Keratinocyte (primary cell): ENCODE measurements at regions not wholly inside any gene's neighbourhood (a gene's known extent, or its start where the extent isn't known, plus 50 kb on each side); places are given as distances from the start of the nearest gene placed in this dataset.

Experiments used
- CTCF ChIP-seq, 3 experiments: IDR thresholded peaks in 1 of 3; conservative IDR thresholded peaks in 1 of 3; optimal IDR thresholded peaks in 1 of 3; 2 replicates in 2 of 3; 3 replicates in 1 of 3; pipeline versions ENCODE3 to v1.5.1; 2011; ENCODE audit warnings: low read length in 3 of 3, mild to moderate bottlenecking in 3 of 3, moderate library complexity in 2 of 3, control low read depth in 1 of 3, inconsistent platforms in 1 of 3; ENCODE audit not compliant: insufficient read depth in 2 of 3; ENCODE audit errors: extremely low read depth in 1 of 3
- EZH2 ChIP-seq: IDR thresholded peaks from one replicate; pipeline ENCODE4 v1.6.1; 2012; ENCODE audit warnings: inconsistent platforms, mild to moderate bottlenecking, low read length, moderate library complexity

- no peak for TF ChIP-seq EZH2
- no peak for TF ChIP-seq CTCF (optimal IDR thresholded peaks at IDR 0.05 in 1 of 3, IDR thresholded peaks at IDR 0.05 in 1 of 3, conservative IDR thresholded peaks at IDR 0.05 in 1 of 3; ENCODE audit: extremely low read depth in 1 of 3, insufficient read depth in 2 of 3, low read length in 3 of 3)
Observed at GRCh38 chrX:150063138-150063518, 124.8 kb upstream of the EOLA2 start.
